GM08714 (cell line): ENCODE measurements at regions not wholly inside any gene's neighbourhood (a gene's known extent, or its start where the extent isn't known, plus 50 kb on each side); places are given as distances from the start of the nearest gene placed in this dataset.

Experiments used
- H3K4me3 ChIP-seq: fragments of 200-500 bp; sonication (Bioruptor generic); 2 replicates; pipeline ENCODE4 v1.5.1; 2014; ENCODE audit warnings: mild to moderate bottlenecking, low read length, inconsistent platforms
- ZNF274 ChIP-seq: IDR thresholded peaks from 2 replicates; pipeline ENCODE4 v1.6.1; 2012; ENCODE audit warnings: mild to moderate bottlenecking, low read depth, low read length

DNA sequence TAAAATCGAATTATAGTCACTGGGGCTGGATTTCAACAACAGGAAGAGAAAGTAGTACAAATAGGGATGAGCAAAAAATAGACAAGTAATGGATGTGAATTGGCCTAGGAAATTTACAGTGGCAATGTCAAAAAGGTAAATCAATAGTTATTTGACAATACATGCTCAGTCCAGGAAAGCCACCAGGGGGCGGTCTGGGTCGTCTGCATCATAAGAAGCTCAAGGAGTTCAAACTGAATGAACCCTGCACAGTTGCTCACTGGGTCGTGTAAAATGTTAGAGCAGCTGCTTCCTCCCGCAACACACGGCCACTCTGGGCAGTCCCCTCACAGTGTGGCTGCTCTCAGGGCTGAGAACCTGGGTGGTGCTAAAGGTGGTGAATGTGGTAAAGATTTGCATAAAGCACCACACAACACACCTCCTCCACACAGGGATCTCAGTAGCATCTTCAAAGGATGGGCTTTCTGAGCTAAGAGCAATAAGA, 85.9 kb downstream of the ZNF280B start:
- no peak for TF ChIP-seq ZNF274
- no peak overlapping the region for H3K4me3 ChIP-seq

GRCh38 chr22:22423681-22424080, 84.9 kb downstream of the ZNF280B start:
- TF ChIP-seq ZNF274: no peak
- no peak overlapping the region for H3K4me3 ChIP-seq

DNA sequence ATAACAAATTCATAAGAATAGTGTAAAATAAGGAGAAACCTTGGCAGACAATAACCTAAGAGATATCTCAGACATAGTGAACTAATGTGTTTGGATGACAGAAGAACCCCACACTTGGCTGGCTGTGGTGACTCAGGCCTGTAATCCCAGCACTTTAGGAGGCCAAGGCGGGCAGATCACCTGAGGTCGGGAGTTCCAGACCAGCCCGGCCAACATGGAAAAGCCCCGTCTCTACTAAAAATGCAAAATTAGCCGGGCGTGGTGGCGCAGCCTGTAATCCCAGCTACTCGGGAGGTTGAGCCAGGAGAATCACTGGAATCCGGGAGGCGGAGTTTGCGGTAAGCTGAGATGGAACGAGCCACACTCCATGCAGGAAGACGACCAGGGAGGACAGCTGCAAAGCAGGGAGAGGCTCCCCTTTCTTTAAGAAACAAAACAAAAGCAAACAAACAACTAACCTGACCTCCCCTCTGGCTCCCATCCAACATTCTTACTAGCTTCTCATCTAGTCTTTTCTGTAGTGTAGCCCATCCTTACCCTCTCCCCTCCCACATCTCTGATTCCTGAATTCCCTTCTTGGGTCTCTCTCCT, 84.2 kb downstream of the ZNF280B start:
- TF ChIP-seq ZNF274: no peak
- H3K4me3 ChIP-seq: no peak overlapping the region

GRCh38 chr22:22424956-22425355, 83.6 kb downstream of the ZNF280B start:
- no peak overlapping the region for H3K4me3 ChIP-seq
- TF ChIP-seq ZNF274: no peak

DNA sequence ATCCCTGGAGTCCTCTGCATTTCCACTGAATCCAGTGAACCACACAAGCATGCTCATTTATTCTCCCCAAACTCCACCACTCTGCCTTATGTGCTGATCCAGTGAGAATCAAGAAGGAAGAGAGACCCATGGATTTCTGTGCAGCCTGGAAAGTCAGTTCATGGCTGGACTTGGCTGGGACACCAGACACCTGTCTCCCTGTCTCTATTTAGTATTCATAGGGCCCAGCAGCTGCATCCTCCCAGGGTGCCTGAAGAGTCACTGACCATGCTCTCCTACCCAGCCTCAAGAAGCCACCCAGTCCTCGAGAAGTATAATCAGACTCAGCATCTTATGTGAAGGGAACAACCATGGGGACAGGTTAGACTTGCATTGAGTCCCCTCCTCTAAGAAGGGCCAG, 83.2 kb downstream of the ZNF280B start:
- no peak overlapping the region for H3K4me3 ChIP-seq
- TF ChIP-seq ZNF274: no peak

DNA sequence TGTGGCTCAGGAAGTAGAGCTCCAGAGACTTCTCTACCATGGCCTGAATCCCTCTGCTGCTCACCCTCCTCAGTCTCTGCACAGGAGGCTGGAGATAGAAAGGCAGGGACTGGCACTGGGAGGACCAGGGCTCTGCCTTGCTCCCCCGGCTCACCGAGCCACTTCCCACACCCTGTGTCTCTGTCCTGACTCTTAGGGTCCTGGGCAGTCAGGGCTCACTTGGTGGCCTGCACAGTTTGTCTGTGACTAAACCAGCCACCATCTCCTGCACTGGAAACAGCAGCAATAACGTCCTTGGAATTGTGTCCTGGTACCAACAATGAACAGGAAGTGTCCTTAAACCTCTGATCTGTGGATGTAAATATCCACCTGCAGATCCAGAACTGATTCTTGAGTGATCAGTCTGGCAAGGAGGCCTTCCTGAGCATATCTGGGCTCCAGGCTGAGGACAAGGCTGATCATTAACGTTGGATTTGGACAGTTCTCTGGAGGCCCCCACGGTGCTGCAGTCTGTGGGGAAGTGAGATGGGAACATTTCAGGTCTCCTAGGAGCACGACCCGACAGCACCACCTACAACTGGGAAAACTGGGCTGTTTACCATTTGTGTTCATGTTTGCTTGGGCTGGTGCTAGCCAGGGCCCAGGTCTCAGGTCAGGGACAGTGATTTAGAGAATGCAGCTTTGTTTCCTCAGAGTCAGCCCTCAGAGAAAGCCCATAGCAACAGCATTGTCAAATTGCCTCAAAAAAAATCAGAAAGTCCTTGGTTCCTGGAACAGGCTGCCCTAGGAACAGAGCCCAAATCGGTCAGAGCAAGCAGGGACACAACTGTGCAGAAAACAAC, 82.5 kb downstream of the ZNF280B start:
- H3K4me3 ChIP-seq: no peak overlapping the region
- TF ChIP-seq ZNF274: no peak

- no peak for TF ChIP-seq ZNF274
- no peak overlapping the region for H3K4me3 ChIP-seq
Measured at GRCh38 chr22:22427542-22428065, 80.9 kb downstream of the ZNF280B start.

DNA sequence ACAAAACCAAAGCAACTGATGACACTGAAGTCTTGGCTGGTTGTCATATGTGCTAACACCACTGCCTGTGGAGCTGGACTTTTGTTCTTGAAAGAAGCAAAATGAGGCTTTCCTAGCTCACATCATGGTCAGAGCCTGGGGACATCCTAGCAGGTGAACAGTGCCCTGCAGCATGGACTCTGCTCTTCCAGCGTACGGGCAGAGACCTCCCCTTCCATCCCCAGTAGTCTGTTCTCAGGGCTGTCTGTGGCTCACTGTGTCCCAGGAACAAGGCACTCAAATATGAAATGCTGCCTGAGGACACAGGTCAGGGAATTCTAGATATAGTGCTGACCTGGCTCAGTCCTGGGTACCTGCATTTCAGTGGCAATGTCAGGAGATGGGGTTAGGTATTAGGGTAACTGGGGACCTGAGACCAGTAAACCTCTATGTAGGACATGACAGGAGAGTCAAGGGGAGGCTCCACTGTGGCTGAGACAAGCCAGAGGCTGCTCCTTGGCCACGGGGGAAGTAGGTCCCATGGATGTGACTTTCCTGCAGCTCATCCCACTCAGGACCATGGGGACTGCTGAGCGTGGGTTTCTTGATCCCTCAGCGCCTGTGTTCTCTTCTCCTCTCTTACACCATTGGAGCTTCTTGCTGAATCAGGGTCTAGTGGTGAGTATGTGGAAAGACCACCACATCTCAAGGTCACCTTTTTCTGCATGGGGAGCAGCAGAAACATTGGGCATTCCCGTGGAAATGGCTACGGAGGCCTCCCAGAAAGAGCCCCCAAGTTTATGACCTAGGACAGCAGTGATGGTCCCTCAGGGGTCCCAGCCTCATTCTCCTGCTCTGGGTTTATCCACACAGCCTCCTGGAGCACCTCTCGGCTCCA, 80.1 kb downstream of the ZNF280B start:
- no peak overlapping the region for H3K4me3 ChIP-seq
- TF ChIP-seq ZNF274: no peak

DNA sequence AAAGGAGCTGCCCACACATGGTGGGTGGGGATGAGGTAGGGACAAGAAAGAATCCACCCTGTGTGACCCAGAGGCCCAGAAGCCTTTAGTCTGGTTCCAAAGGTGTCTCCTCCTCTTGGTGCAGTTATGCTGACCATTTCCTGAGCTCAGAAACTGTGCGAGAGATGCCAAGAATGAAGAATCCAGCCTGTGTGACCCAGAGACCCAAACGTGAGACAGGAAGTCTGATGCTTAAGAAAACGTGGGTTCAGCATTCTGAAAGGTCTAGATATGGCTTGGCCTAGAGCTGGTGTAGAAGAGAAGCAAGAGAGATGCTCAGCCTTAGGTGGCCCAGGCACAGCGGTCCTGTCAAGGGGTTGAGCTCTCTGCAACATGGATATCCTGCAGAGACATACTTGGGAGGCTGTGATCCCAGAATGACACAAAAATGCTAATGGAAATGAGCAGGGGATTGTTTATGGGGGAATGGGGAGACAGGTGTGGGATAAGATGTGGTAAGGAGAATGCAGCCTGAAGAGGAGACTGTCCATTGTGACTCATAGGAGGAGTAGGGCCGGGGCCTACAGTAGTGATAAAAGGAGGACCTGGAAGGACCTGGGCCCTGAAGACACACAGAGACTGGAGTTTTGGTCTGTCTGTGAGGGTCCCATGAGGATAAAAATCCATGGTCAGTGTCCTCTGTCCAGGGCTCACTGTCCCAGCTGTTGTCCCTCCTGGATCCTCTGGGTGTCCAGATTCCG, 79.0 kb downstream of the ZNF280B start:
- no peak overlapping the region for H3K4me3 ChIP-seq
- TF ChIP-seq ZNF274: no peak

GRCh38 chr22:22430111-22430820, 78.3 kb downstream of the ZNF280B start:
- no peak overlapping the region for H3K4me3 ChIP-seq
- TF ChIP-seq ZNF274: no peak

DNA sequence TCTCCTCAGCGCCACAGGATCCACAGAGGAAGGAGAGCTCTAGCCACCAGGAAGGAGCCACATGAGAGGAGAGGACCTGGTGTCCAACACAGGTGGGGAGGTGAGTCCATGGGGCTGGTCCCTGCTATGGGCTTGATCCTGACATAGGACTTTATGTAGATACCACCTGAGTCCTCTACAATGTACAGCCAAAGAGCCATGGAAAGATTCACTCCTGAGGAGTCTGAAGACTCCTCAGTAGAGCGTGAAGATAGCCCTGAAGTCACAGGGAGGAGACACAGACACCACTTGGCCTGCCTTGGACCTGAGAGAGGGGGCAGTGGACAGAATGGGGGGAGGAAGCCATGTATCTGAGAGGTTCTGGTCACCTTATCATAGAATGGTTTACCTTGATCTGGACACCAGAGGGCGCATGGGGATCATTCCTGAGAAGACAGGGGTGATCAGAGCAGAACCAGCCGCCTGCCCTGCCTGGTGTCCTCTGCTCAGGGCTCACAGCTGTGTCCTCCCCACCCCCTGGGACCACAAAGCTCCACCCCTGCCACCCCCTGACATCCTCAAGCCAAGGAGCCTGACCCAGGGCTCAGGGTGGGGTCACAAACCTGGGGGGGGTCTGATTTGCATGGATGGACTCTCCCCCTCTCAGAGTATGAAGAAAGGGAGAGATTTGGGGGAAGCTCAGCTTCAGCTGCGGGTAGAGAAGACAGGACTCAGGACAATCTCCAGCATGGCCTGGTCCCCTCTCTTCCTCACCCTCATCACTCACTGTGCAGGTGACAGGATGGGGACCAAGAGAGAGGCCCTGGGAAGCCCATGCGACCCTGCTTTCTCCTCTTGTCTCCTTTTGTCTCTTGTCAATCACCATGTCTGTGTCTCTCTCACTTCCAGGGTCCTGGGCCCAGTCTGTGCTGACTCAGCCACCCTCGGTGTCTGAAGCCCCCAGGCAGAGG, 77.0 kb downstream of the ZNF280B start:
- H3K4me3 ChIP-seq: no peak overlapping the region
- no peak for TF ChIP-seq ZNF274

DNA sequence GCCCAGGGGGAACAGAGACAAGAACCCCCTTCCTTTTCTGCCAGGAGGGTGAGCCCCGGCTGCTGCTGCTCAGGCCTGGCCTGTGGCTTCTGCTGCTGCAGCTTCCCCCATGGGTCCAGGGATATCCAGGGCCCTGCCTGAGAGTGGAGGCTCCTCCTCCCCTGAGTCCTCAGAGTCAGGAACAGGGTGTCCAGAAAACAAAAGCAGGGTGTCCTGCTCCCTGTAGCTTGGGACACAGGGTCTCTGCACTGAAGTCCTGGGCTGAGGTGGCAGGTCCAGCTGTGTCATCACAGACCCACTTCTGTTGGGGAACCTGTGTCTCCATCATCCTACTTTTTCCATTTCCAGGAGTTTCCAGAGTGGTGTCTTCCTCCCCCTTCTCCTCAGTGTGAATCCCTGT, 76.1 kb downstream of the ZNF280B start:
- TF ChIP-seq ZNF274: no peak
- H3K4me3 ChIP-seq: no peak overlapping the region

- H3K4me3 ChIP-seq: no peak overlapping the region
- no peak for TF ChIP-seq ZNF274
Measured at GRCh38 chr22:22432937-22433336, 75.6 kb downstream of the ZNF280B start.
